ENCODE measurements at regions not wholly inside any gene's neighbourhood (a gene's known extent, or its start where the extent isn't known, plus 50 kb on each side); places are given as distances from the start of the nearest gene placed in this dataset.

DNA sequence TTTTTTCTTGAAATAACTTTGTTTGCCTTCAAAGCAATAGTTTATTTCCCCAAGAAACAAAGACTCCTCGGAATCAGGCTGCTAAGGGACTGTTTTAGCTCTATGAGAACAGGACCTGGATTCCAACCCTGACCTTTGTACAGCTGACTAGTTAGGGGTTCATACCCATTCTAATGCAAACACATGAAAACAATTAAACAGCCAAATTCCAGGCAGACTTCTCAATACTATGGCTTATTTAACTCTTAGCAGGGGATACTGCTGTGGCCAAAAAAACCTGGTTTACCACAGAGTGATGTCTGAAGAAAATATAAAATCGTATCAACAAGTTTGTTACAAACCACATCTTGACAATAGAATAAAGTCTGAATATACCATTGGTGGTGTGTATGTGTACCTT lies 129.6 kb upstream of the INTU start:
- Mint-ChIP-seq H3K27me3 (ENCODE audit: low read depth, unreplicated experiment) (no peaks in the 10 kb centered on the region), H3K27ac (ENCODE audit: unreplicated experiment) (no peak overlapping the region), H3K9me3 (ENCODE audit: unreplicated experiment) (no peaks in the 10 kb centered on the region), H3K4me1 (ENCODE audit: low read depth, unreplicated experiment) (peaks cover 12% of the 10 kb centered on the region), H3K36me3 (ENCODE audit: low read depth, unreplicated experiment) (no peaks in the 10 kb centered on the region), H3K4me3 (ENCODE audit: unreplicated experiment) (no peak overlapping the region)
- H3K4me2 ChIP-seq (ENCODE audit: low read length), result peak overlapping the region; percentile 16
- no peaks in the 10 kb centered on the region for H3K36me3 ChIP-seq (ENCODE audit: insufficient read depth, low read length)
- H2AFZ ChIP-seq (ENCODE audit: low read depth, low read length), result no peak overlapping the region
- H3K27ac ChIP-seq (ENCODE audit: low read depth, low read length), result no peak overlapping the region
- H4K20me1 ChIP-seq (ENCODE audit: insufficient read depth, low read length), result no peaks in the 10 kb centered on the region
- H3K79me2 ChIP-seq (ENCODE audit: insufficient read depth, low read length), result no peaks in the 10 kb centered on the region
- no peaks in the 10 kb centered on the region for H3K27me3 ChIP-seq (ENCODE audit: insufficient read depth, low read length)
- TF ChIP-seq, protein P1, sequence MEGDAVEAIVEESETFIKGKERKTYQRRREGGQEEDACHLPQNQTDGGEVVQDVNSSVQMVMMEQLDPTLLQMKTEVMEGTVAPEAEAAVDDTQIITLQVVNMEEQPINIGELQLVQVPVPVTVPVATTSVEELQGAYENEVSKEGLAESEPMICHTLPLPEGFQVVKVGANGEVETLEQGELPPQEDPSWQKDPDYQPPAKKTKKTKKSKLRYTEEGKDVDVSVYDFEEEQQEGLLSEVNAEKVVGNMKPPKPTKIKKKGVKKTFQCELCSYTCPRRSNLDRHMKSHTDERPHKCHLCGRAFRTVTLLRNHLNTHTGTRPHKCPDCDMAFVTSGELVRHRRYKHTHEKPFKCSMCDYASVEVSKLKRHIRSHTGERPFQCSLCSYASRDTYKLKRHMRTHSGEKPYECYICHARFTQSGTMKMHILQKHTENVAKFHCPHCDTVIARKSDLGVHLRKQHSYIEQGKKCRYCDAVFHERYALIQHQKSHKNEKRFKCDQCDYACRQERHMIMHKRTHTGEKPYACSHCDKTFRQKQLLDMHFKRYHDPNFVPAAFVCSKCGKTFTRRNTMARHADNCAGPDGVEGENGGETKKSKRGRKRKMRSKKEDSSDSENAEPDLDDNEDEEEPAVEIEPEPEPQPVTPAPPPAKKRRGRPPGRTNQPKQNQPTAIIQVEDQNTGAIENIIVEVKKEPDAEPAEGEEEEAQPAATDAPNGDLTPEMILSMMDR (IDR thresholded peaks at IDR 0.05; ENCODE audit: insufficient read depth, low read depth, low read length), result no peak
- no peak for TF ChIP-seq EZH2 (IDR thresholded peaks at IDR 0.05; ENCODE audit: insufficient read depth, low read length)
- no peak overlapping the region for H3K4me3 ChIP-seq (ENCODE audit: insufficient read depth, low read depth, low read length)
- no peak overlapping the region for H3K9ac ChIP-seq (ENCODE audit: low read length)
- no peak for FAIRE-seq
- DNase-seq (ENCODE audit: low read depth), result peak; percentile 49
- no peaks in the 10 kb centered on the region for H3K9me3 ChIP-seq (ENCODE audit: insufficient read depth, low read depth, low read length)
- peaks cover 19% of the 10 kb centered on the region for H3K4me1 ChIP-seq (ENCODE audit: insufficient read depth, low read length)

DNA sequence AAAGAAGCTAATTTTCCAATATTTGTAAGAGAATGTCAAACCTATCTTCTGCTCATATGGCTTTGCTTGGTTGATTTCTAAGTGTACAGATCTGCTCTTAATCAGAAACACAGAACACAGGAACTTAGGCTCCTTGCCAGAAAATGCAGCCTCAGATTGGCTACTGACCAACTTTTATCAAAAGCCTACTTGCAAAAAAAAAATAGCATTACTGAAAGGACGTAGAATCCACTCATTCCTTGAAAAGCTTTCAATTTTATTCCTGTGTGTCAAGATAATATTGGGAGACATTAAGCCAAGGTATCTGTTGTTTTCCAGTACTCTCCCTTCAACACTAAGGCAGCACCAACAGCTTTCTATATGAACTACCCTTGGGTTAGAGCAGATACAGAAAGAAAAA lies 127.6 kb upstream of the INTU start:
- no peak overlapping the region for H3K27ac ChIP-seq (ENCODE audit: low read depth, low read length)

DNA sequence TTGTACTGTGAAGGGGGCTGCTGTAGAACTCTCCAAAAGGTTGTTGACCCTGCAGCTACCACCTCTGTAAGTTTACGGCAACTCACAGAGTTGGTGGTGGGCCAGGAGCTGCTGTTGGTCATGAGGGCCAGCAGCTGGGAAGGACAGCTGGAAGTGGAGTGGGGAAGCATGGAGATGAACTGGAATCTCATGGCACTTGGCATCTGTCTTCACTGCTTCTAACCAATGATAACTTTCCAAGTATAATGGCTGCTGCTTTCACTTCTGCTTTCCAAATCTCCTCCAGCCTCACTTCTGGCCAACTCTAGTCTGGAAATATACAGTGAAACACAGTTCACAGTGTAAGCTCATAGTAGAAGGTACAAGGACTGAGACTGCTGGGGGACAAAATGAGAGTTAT lies 126.5 kb upstream of the INTU start:
- Histone ChIP-seq H3K4me1 (ENCODE audit: insufficient read depth, low read length) (peaks cover 13% of the 10 kb centered on the region), H3K79me2 (ENCODE audit: insufficient read depth, low read length) (no peaks in the 10 kb centered on the region), H3K27me3 (ENCODE audit: insufficient read depth, low read length) (no peaks in the 10 kb centered on the region), H3K4me3 (ENCODE audit: insufficient read depth, low read depth, low read length) (no peak overlapping the region), H3K36me3 (ENCODE audit: insufficient read depth, low read length) (no peaks in the 10 kb centered on the region), H3K9me3 (ENCODE audit: insufficient read depth, low read depth, low read length) (no peaks in the 10 kb centered on the region), H3K9ac (ENCODE audit: low read length) (no peak overlapping the region), H4K20me1 (ENCODE audit: insufficient read depth, low read length) (no peaks in the 10 kb centered on the region), H3K4me2 (ENCODE audit: low read length) (no peak overlapping the region), H2AFZ (ENCODE audit: low read depth, low read length) (no peak overlapping the region), H3K27ac (ENCODE audit: low read depth, low read length) (no peak overlapping the region)
- TF ChIP-seq, protein P1 (IDR thresholded peaks at IDR 0.05; ENCODE audit: insufficient read depth, low read depth, low read length), result no peak
- TF ChIP-seq EZH2 (IDR thresholded peaks at IDR 0.05; ENCODE audit: insufficient read depth, low read length), result no peak
- FAIRE-seq, result no peak
- no peaks in the 10 kb centered on the region for H3K9me3 Mint-ChIP-seq (ENCODE audit: unreplicated experiment)
- H3K36me3 Mint-ChIP-seq (ENCODE audit: low read depth, unreplicated experiment), result no peaks in the 10 kb centered on the region
- H3K4me3 Mint-ChIP-seq (ENCODE audit: unreplicated experiment), result no peak overlapping the region
- H3K27me3 Mint-ChIP-seq (ENCODE audit: low read depth, unreplicated experiment), result no peaks in the 10 kb centered on the region
- H3K27ac Mint-ChIP-seq (ENCODE audit: unreplicated experiment), result no peak overlapping the region
- peaks cover 7% of the 10 kb centered on the region for H3K4me1 Mint-ChIP-seq (ENCODE audit: low read depth, unreplicated experiment)
- DNase-seq (ENCODE audit: low read depth), result no peak

More for the DNA sequence above, 127.6 kb upstream of the INTU start:
- Mint-ChIP-seq H3K9me3 (ENCODE audit: unreplicated experiment) (no peaks in the 10 kb centered on the region), H3K4me3 (ENCODE audit: unreplicated experiment) (no peak overlapping the region), H3K4me1 (ENCODE audit: low read depth, unreplicated experiment) (peaks cover 12% of the 10 kb centered on the region), H3K36me3 (ENCODE audit: low read depth, unreplicated experiment) (no peaks in the 10 kb centered on the region), H3K27me3 (ENCODE audit: low read depth, unreplicated experiment) (no peaks in the 10 kb centered on the region), H3K27ac (ENCODE audit: unreplicated experiment) (no peak overlapping the region)
- H2AFZ ChIP-seq (ENCODE audit: low read depth, low read length), result no peak overlapping the region
- peaks cover 19% of the 10 kb centered on the region for H3K4me1 ChIP-seq (ENCODE audit: insufficient read depth, low read length)
- TF ChIP-seq, protein P1 (IDR thresholded peaks at IDR 0.05; ENCODE audit: insufficient read depth, low read depth, low read length), result no peak
- TF ChIP-seq EZH2 (IDR thresholded peaks at IDR 0.05; ENCODE audit: insufficient read depth, low read length), result no peak
- peak overlapping the region; percentile 53 for H3K4me2 ChIP-seq (ENCODE audit: low read length)
- FAIRE-seq (no peak), DNase-seq (ENCODE audit: low read depth) (peak; percentile 73)
- H3K27me3 ChIP-seq (ENCODE audit: insufficient read depth, low read length), result no peaks in the 10 kb centered on the region
- H3K79me2 ChIP-seq (ENCODE audit: insufficient read depth, low read length), result no peaks in the 10 kb centered on the region
- no peak overlapping the region for H3K4me3 ChIP-seq (ENCODE audit: insufficient read depth, low read depth, low read length)
- H3K9ac ChIP-seq (ENCODE audit: low read length), result no peak overlapping the region
- H3K9me3 ChIP-seq (ENCODE audit: insufficient read depth, low read depth, low read length), result no peaks in the 10 kb centered on the region
- no peaks in the 10 kb centered on the region for H3K36me3 ChIP-seq (ENCODE audit: insufficient read depth, low read length)
- H4K20me1 ChIP-seq (ENCODE audit: insufficient read depth, low read length), result no peaks in the 10 kb centered on the region
